Loucy (cell line): ENCODE measurements at regions not wholly inside any gene's neighbourhood (a gene's known extent, or its start where the extent isn't known, plus 50 kb on each side); places are given as distances from the start of the nearest gene placed in this dataset.

Source experiments
- CTCF ChIP-seq: fragments of 200-600 bp; sonication (generic); conservative IDR thresholded peaks from 2 replicates; pipeline ENCODE4 v1.5.1; 2014; ENCODE audit warnings: mild to moderate bottlenecking, antibody characterized with exemption, low read length
- EZH2phosphoT487 ChIP-seq: fragments of 200-600 bp; IDR thresholded peaks from 2 replicates; pipeline ENCODE4 v1.6.1; 2018; ENCODE audit warnings: antibody characterized with exemption, mild to moderate bottlenecking, moderate library complexity, borderline replicate concordance

GRCh38 chr4:180898305-180898704 lies 1344.9 kb upstream of the TENM3 start:
- TF ChIP-seq CTCF (no peak), EZH2phosphoT487 (no peak)
